Testis (tissue), 2 donors: ENCODE measurements at regions not wholly inside any gene's neighbourhood (a gene's known extent, or its start where the extent isn't known, plus 50 kb on each side); places are given as distances from the start of the nearest gene placed in this dataset.

Source experiments
- DNase-seq: peaks from one replicate; pipeline ENCODE4 v3.0.0-alpha.2; 2019
- H3K27ac ChIP-seq, 2 donors: fragments of 200-600 bp; sonication (generic); one replicate each; pipeline ENCODE4 v1.5.1; 2019
- H3K27me3 ChIP-seq: fragments of 200-600 bp; sonication (generic); one replicate; pipeline ENCODE4 v1.5.1; 2019
- H3K36me3 ChIP-seq: fragments of 200-600 bp; sonication (generic); one replicate; pipeline ENCODE4 v1.5.1; 2017; ENCODE audit warnings: low read depth; ENCODE audit errors: missing control alignments
- H3K4me1 ChIP-seq: fragments of 200-600 bp; sonication (generic); one replicate; pipeline ENCODE4 v1.5.1; 2019
- H3K4me3 ChIP-seq, 2 donors: fragments of 200-600 bp; sonication (generic); one replicate each; pipeline ENCODE4 v1.5.1; 2017 to 2019
- H3K9me3 ChIP-seq: fragments of 200-600 bp; sonication (generic); one replicate; pipeline ENCODE4 v1.5.1; 2017
- POLR2A ChIP-seq: fragments of 450-650 bp; IDR thresholded peaks from one replicate; pipeline ENCODE4 v1.6.1; 2017; ENCODE audit warnings: antibody characterized with exemption, mild to moderate bottlenecking, moderate library complexity
- WGBS, 2 donors: methylation state at CpG; one replicate each; pipeline ENCODE4 v1.1.5; 2018; 5-methylcytosine and 5-hydroxymethylcytosine counted together
- intact Hi-C: fragments of 100-400 bp; cut with DNase I; formaldehyde crosslinking; loops from one replicate; pipeline ENCODE4 v1.15.1; 2023; ENCODE audit warnings: low total_unique reads
- TF ChIP-seq, protein P1 (sequence below), 3 experiments: fragments of 450-650 bp in 2 of 3; fragments of 200-600 bp in 1 of 3; sonication (generic) in 1 of 3; IDR thresholded peaks; one replicate each; pipeline ENCODE4 v1.5.1; 2016 to 2019; ENCODE audit warnings: antibody characterized with exemption in 3 of 3, mild to moderate bottlenecking in 2 of 3, moderate library complexity in 1 of 3

- Histone ChIP-seq H3K4me3 (no peak overlapping the region), H3K4me1 (no peaks in the 10 kb centered on the region), H3K27ac (no peak overlapping the region), H3K27me3 (no peaks in the 10 kb centered on the region), H3K9me3 (no peaks in the 10 kb centered on the region), H3K36me3 (no peaks in the 10 kb centered on the region)
- intact Hi-C loops: no loop called here
- 80 to 82% methylated on average over 4 of the region's 4 CpGs for WGBS, 2 donors
- TF ChIP-seq POLR2A: no peak
- TF ChIP-seq, protein P1, sequence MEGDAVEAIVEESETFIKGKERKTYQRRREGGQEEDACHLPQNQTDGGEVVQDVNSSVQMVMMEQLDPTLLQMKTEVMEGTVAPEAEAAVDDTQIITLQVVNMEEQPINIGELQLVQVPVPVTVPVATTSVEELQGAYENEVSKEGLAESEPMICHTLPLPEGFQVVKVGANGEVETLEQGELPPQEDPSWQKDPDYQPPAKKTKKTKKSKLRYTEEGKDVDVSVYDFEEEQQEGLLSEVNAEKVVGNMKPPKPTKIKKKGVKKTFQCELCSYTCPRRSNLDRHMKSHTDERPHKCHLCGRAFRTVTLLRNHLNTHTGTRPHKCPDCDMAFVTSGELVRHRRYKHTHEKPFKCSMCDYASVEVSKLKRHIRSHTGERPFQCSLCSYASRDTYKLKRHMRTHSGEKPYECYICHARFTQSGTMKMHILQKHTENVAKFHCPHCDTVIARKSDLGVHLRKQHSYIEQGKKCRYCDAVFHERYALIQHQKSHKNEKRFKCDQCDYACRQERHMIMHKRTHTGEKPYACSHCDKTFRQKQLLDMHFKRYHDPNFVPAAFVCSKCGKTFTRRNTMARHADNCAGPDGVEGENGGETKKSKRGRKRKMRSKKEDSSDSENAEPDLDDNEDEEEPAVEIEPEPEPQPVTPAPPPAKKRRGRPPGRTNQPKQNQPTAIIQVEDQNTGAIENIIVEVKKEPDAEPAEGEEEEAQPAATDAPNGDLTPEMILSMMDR (IDR thresholded peaks at IDR 0.05): no peak
- DNase-seq: no peak
Observed at GRCh38 chr12:105713606-105714305, 383.3 kb downstream of the C12orf75 start.

GRCh38 chr12:105716621-105717020, 386.1 kb downstream of the C12orf75 start:
- intact Hi-C loops: no loop called here
- WGBS, 2 donors: 81 to 85% methylated on average over 5 of the region's 5 CpGs

GRCh38 chr12:105721051-105721825, 390.7 kb downstream of the C12orf75 start:
- TF ChIP-seq, protein P1 (IDR thresholded peaks at IDR 0.05): no peak
- no peak for TF ChIP-seq POLR2A
- Histone ChIP-seq H3K27me3 (no peaks in the 10 kb centered on the region), H3K4me3 (no peak overlapping the region), H3K4me1 (no peaks in the 10 kb centered on the region), H3K27ac (no peak overlapping the region), H3K9me3 (no peaks in the 10 kb centered on the region), H3K36me3 (no peaks in the 10 kb centered on the region)
- DNase-seq: no peak
- intact Hi-C loops: no loop called here
- WGBS, 2 donors: 74 to 83% methylated on average over 5 of the region's 5 CpGs

More at GRCh38 chr12:105716621-105717020, 386.1 kb downstream of the C12orf75 start:
- Histone ChIP-seq H3K4me1 (no peaks in the 10 kb centered on the region), H3K9me3 (no peaks in the 10 kb centered on the region), H3K27me3 (no peaks in the 10 kb centered on the region), H3K27ac (no peak overlapping the region), H3K36me3 (no peaks in the 10 kb centered on the region), H3K4me3 (no peak overlapping the region)
- TF ChIP-seq POLR2A: no peak
- TF ChIP-seq, protein P1 (IDR thresholded peaks at IDR 0.05): no peak
- DNase-seq: no peak

DNA sequence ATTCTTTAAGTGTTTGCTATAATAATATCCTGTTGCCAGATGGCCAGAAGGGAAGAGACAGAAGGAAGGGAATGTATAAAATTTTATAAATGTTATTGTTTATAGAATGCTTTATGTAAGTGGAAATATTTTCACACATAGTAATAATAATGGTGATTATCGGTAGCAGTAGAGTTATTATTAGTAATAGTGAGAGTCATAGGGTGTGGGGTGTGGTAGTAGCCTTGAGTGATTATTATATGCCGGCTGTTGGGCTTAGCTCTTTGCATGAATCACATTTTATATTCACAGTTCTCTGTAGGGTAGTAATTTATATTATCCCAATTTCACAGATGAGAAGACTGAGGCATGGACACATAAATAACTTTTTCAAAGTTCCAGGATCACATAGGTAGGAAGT, 391.4 kb downstream of the C12orf75 start:
- intact Hi-C loops: no loop called here
- H3K9me3 ChIP-seq: no peaks in the 10 kb centered on the region
- no peaks in the 10 kb centered on the region for H3K36me3 ChIP-seq
- 84 to 94% methylated on average over 2 of the region's 2 CpGs for WGBS, 2 donors
- TF ChIP-seq, protein P1 (IDR thresholded peaks at IDR 0.05): no peak
- TF ChIP-seq POLR2A: no peak
- H3K27ac ChIP-seq: no peak overlapping the region
- no peak overlapping the region for H3K4me3 ChIP-seq
- no peaks in the 10 kb centered on the region for H3K4me1 ChIP-seq
- no peak for DNase-seq
- H3K27me3 ChIP-seq: no peaks in the 10 kb centered on the region
